ENCODE measurements at regions not wholly inside any gene's neighbourhood (a gene's known extent, or its start where the extent isn't known, plus 50 kb on each side); places are given as distances from the start of the nearest gene placed in this dataset.

DNA sequence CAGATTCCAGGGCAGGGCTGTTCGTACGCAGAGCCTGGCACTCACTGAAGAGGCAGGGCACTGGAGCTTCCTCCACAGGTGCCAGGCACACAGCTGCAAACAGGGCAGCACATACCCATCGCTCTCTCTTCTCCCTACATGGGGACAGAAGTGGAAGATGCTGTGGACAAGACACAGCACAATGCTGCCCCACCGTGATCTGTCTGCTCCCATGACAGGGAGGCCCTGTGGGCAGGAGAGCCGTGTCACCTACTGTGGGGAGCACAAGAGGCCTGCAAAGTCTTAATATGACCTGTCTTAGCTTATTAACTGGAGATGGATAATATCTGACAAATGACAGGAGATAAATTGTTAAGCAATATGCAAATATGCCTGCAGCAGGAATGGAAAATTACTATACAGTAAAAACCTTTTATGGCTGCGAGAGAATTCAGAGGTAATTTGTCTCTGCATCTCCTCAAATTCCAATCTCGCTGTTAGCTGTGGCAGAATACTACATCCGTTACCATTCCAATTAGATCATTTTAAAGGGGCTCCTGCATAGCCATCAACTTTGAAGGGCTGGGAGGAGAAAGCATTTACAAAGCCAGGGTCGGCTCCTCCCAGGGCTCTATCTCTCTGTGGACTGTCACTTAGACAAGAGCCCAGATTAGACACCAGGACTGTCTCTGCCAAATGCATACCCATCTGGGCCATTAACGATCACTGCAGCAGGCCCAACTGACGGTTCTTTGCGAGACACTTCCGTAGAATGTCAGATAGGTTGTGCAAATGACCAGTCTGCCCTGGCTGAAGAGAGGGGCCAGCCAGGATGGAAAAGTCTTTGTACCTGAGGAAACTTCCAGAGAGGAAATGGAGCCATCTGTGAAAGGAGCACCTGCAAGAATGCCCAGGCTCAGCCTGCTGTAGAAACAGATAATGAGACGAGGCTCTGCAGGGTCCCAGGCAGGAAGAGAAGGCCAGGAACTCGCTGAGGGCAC, 90.7 kb upstream of the FSTL4 start:
- no peak for DNase-seq (ENCODE audit: insufficient read length, low spot score, missing footprints)
- Histone ChIP-seq H2AFZ (ENCODE audit: low read length) (no peak overlapping the region), H3K9me3 (ENCODE audit: low read depth, low read length) (no peaks in the 10 kb centered on the region), H3K4me1 (ENCODE audit: insufficient read depth, low read length) (no peaks in the 10 kb centered on the region), H3K27me3 (ENCODE audit: insufficient read depth, low read length) (no peaks in the 10 kb centered on the region), H3K36me3 (ENCODE audit: insufficient read depth, low read length) (no peaks in the 10 kb centered on the region), H3K4me3 (ENCODE audit: insufficient read depth, low read length) (no peak overlapping the region), H3K79me2 (ENCODE audit: insufficient read depth, low read length) (no peaks in the 10 kb centered on the region), H4K20me1 (ENCODE audit: insufficient read depth, low read length) (no peaks in the 10 kb centered on the region), H3K27ac (ENCODE audit: low read depth, low read length) (no peak overlapping the region), H3K4me2 (ENCODE audit: insufficient read depth, low read length) (no peak overlapping the region)
- TF ChIP-seq, protein P1, sequence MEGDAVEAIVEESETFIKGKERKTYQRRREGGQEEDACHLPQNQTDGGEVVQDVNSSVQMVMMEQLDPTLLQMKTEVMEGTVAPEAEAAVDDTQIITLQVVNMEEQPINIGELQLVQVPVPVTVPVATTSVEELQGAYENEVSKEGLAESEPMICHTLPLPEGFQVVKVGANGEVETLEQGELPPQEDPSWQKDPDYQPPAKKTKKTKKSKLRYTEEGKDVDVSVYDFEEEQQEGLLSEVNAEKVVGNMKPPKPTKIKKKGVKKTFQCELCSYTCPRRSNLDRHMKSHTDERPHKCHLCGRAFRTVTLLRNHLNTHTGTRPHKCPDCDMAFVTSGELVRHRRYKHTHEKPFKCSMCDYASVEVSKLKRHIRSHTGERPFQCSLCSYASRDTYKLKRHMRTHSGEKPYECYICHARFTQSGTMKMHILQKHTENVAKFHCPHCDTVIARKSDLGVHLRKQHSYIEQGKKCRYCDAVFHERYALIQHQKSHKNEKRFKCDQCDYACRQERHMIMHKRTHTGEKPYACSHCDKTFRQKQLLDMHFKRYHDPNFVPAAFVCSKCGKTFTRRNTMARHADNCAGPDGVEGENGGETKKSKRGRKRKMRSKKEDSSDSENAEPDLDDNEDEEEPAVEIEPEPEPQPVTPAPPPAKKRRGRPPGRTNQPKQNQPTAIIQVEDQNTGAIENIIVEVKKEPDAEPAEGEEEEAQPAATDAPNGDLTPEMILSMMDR (IDR thresholded peaks at IDR 0.05; ENCODE audit: extremely low read depth, low read depth, low read length) = no peak

DNA sequence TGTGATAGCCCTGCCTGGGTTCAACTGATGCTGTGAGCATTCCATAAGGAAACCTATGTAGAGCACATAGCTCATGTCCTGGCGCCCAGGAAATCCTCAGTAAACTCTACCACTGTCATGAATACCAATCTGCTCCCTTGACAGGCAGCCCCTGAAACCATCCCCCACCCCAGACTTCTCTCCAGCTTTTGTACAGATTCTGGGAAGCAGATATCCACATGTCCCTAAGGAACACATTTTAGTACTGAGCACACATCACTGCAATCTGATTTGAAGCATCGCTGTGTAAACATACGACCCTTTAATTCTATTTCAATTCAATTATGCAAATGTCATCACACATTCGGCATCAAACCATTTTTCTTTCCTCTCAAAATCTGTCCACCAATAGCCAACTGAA, 89.5 kb upstream of the FSTL4 start:
- no peaks in the 10 kb centered on the region for H3K36me3 ChIP-seq (ENCODE audit: insufficient read depth, low read length)
- no peaks in the 10 kb centered on the region for H3K27me3 ChIP-seq (ENCODE audit: insufficient read depth, low read length)
- H3K9me3 ChIP-seq (ENCODE audit: low read depth, low read length) = no peaks in the 10 kb centered on the region
- H4K20me1 ChIP-seq (ENCODE audit: insufficient read depth, low read length) = no peaks in the 10 kb centered on the region
- H2AFZ ChIP-seq (ENCODE audit: low read length) = no peak overlapping the region
- TF ChIP-seq, protein P1 (IDR thresholded peaks at IDR 0.05; ENCODE audit: extremely low read depth, low read depth, low read length) = no peak
- no peak overlapping the region for H3K4me3 ChIP-seq (ENCODE audit: insufficient read depth, low read length)
- H3K4me2 ChIP-seq (ENCODE audit: insufficient read depth, low read length) = no peak overlapping the region
- H3K27ac ChIP-seq (ENCODE audit: low read depth, low read length) = no peak overlapping the region
- H3K4me1 ChIP-seq (ENCODE audit: insufficient read depth, low read length) = no peaks in the 10 kb centered on the region
- no peaks in the 10 kb centered on the region for H3K79me2 ChIP-seq (ENCODE audit: insufficient read depth, low read length)
- DNase-seq (ENCODE audit: insufficient read length, low spot score, missing footprints) = no peak

DNA sequence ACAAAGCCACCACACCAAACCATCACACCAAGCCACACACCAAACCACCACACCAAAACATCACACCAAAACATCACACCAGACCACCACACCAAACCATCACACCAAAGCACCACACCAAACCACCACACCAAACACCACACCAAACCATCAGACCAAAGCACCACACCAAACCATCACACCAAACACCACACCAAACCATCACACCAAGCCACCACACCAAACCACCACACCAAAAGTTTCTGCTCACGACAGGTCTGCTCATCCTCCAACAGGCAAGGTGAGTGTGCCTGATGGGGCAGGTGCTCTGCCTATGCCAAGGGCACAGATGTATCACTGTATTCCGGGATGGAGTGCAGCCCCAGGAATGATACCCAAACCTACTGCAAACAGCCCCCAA, 87.9 kb upstream of the FSTL4 start:
- no peak overlapping the region for H3K4me2 ChIP-seq (ENCODE audit: insufficient read depth, low read length)
- H3K79me2 ChIP-seq (ENCODE audit: insufficient read depth, low read length) = no peaks in the 10 kb centered on the region
- no peak overlapping the region for H3K27ac ChIP-seq (ENCODE audit: low read depth, low read length)
- H4K20me1 ChIP-seq (ENCODE audit: insufficient read depth, low read length) = no peaks in the 10 kb centered on the region
- H3K9me3 ChIP-seq (ENCODE audit: low read depth, low read length) = no peaks in the 10 kb centered on the region
- TF ChIP-seq, protein P1 (IDR thresholded peaks at IDR 0.05; ENCODE audit: extremely low read depth, low read depth, low read length) = no peak
- H3K4me3 ChIP-seq (ENCODE audit: insufficient read depth, low read length) = no peak overlapping the region
- DNase-seq (ENCODE audit: insufficient read length, low spot score, missing footprints) = no peak
- H3K27me3 ChIP-seq (ENCODE audit: insufficient read depth, low read length) = no peaks in the 10 kb centered on the region
- no peaks in the 10 kb centered on the region for H3K4me1 ChIP-seq (ENCODE audit: insufficient read depth, low read length)
- H2AFZ ChIP-seq (ENCODE audit: low read length) = no peak overlapping the region
- H3K36me3 ChIP-seq (ENCODE audit: insufficient read depth, low read length) = no peaks in the 10 kb centered on the region
